Activated CD8-positive, alpha-beta memory T cell treated with anti-CD3 and anti-CD28 coated beads, Interleukin-2, amount 50 U/mL, for 24 hours (primary cell): ENCODE measurements at regions not wholly inside any gene's neighbourhood (a gene's known extent, or its start where the extent isn't known, plus 50 kb on each side); places are given as distances from the start of the nearest gene placed in this dataset.
"Not testable (repeated sequence)": the region's sequence is repeated elsewhere in the genome, so short reads cannot be mapped to it uniquely, and the experiment has no call there.

Experiments
- DNase-seq: peaks from one replicate; pipeline ENCODE4 v3.0.0-alpha.2; 2020; ENCODE audit errors: extremely low read depth

DNA sequence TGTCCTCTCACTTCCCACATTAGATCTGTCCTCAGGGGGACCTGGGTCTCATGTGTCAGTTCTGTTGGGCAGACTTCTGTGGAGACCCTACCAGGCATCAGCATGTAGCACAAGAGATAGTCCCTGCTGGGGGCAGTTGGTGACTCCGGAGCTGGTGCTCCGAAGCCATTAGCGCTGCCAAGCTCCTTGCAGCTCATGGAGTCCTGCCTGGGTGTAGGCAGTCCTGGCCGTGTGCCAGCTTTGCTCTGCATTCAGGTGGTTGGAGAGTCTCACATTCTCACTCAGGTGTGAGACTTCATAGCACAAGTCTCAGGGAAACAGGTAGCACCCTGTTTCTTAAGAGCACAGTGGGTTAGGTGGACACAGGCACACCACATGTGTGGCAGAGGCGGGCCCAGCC is 202.3 kb downstream of the LIPI start:
- not testable (repeated sequence) for DNase-seq

- DNase-seq: not testable (repeated sequence)
These were observed 202.7 kb downstream of the LIPI start for GRCh38 chr21:14008006-14008405.

DNA sequence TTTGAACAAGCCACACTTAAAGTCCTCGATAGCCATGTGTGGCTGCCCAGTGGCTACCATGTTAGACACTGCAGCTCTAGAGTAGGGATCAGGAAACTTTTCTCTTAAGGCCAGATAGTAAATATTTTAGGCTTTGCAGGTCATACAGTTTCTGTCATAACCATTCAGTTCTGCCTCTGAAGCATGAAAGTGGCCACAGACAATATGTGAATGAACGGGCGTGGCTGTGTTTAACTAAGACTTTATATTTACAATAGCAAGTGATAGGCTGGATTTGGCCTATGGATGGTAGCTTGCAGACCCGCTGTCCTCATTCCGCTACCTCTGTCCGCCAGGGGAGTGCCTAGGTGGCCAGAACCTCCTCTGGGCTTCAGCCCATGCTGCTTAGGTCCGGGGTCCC is 204.6 kb downstream of the LIPI start:
- DNase-seq: not testable (repeated sequence)

DNA sequence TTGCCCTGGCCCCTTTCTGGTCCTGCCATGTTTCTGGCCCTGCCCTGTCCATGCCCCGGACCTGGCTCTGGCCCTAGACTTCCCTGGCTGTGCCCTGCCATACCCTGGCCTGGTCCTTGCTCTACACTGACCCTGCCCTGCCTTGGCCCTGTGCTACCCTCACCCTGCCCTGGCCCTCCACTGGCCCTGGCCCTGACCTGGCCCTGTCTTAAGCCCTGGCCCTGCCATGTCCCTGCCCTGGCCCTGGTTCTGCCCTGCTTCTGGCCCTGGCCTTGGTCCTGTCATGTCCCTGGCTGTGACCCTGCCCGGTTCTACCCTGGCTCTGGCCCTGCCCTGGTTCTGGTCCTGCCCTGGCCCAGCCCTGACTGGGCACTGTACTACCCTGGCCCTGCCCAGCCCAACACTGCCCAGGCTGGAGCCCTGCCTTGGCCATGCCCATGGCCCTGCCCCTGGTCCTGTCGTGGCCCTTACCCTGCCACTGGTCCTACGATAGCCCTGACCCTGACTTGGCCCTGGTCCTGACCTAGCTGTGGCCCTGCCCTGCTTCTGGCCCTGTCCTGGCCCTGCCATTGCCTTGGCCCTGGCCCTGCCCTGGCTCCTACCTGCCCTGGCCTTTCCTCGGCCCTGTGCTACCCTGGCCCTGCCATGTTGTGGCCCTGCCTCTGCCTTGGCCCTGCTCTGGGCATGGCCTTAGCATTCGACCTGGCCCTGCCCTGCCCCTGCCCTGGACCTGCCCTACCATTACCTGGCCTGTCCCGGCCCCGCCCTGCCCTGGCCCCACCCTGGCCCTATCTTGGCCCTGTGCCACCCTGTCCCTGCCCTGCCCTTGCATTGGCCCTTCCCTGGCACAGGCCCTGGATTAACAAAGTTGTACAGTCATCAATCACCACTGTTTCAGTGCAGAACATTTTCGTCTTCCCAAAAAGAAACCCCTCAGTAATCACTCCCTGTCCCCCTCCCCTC is 223.5 kb downstream of the LIPI start:
- DNase-seq: not testable (repeated sequence)

- not testable (repeated sequence) for DNase-seq
These were observed 224.6 kb downstream of the LIPI start for GRCh38 chr21:13985865-13986863.

DNA sequence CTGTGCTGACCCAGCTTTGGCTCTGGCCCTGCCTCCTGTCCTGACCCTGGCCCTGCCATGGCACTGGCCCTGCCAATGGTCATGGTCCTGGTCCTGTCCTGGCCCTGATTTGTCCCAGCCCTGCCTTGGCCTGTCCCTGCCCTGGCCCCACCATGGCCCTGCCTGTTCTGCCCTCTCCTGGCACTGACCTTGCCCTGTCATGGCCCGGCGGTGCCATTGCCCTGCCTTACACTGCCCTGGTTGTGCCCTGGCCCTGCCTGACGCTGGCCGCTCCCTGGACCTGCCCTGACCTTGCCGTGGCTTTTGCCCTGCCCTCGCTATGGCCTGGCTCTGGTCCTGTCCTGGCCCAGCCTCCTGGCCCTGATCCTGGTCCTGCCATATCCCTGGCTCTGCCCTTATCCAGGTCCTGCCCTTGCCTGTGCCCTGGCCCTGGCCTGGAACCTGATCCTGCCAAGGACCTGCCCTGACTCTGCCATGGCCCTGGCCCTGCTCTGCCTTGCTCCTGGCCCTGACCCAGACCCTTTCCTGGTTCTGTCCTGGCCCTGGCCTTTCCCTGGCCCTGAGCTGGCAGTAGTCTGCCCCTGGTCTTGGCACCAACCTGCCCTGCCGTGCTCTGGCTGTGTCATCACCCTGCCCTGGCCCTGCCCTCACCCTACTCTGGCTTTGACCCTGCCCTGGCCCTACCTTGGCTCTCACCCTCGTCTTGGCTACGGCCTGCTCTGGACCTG is 225.5 kb downstream of the LIPI start:
- DNase-seq: not testable (repeated sequence)

DNA sequence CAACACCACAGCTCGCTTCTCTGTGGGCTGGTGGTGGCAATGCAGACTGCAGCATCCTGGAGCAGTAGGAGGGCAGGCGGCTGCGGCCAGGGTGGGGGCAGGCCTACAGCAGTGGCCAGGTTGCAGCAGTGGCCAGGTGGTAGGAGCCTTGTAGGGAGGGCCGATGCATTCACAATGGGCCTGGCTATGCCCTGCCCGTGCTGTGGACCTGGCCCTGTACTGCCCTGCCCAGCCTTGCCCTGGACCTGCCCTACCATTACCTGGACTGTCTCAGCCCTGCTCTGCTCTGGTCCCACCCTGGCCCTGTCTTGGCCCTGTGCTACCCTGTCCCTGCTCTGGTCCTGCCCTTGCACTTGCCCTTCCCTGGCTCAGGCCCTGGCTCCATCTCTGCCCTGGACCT is 226.0 kb downstream of the LIPI start:
- DNase-seq: not testable (repeated sequence)

GRCh38 chr21:13981176-13982087 is 229.3 kb downstream of the LIPI start:
- not testable (repeated sequence) for DNase-seq

DNA sequence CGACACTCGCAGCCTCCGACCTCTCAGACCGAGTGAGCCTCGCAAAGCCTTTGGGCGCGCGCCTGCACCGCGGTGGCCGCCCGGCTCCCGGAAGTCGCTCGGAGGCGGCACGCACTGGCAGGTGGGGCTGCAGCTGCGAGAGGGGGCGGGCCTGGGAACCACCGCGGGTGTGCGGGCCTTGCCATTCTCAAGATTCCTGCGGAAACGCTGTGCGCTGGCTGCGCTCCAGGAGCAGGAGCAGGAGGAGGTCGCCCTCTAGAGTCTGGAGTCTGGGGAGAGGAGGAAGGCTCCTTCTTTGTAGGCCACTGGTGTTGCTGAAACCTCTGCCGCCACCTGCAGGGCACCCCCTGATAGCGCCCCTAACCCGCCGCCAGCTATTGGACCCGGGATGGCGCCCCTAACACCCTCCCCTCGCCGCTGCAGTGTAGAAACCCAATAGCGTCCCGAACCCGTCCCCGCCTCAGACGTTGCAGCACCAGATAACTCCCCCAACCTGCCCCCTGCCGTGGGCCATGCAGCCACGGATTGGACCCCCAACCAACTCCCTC is 230.6 kb downstream of the LIPI start:
- DNase-seq: peak; percentile 19

DNA sequence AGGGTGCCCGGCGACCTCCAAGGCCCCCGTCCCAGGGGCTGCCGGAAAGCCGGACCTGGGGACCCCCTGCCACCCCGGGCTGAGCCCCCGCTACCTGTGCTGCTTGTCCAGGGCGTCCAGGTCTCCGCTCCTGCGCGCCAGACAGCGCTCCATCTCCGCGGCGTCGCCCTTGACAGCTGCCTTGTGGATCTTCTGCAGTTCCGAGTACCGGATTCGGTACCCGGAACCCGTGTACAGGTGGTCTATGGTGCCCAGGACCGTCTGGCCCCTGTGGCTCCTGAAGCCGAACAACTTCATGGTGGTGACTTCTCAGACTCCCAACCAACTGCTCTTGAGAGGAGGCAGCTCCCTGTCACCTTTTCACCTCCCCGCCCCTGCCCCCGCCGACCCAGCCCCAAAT is 231.1 kb downstream of the LIPI start:
- DNase-seq: not testable (repeated sequence)

- DNase-seq: not testable (repeated sequence)
These were observed 236.2 kb downstream of the LIPI start for GRCh38 chr21:13974582-13974981.

GRCh38 chr21:13969853-13970252 is 240.9 kb downstream of the LIPI start:
- DNase-seq: not testable (repeated sequence)

- DNase-seq: not testable (repeated sequence)
These were observed 241.8 kb downstream of the LIPI start for GRCh38 chr21:13969002-13969401.

GRCh38 chr21:13963259-13963658 is 247.5 kb downstream of the LIPI start:
- not testable (repeated sequence) for DNase-seq

DNA sequence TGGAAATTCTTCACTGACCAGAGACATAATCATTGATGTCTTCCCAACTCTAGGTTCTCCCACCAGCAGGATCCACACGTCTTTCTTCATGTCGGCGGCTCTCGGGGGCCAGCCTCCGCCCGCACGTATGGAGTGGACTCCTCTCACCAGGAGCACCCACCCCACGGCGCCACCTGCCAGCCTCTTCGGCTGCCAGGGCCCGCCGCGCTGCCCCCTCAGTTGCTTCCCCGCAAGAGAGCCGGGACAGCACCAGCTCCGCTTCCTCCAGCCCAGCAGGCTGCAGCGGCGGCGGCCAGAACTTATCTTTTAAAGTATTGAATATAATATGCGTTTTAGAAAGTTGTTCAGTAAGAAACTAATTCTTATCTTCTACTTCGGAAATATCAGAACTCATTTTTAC is 273.5 kb downstream of the LIPI start:
- no peak for DNase-seq

GRCh38 chr21:13936033-13936937 is 274.5 kb downstream of the LIPI start:
- not testable (repeated sequence) for DNase-seq

GRCh38 chr21:13935396-13936032 is 275.2 kb downstream of the LIPI start:
- not testable (repeated sequence) for DNase-seq

DNA sequence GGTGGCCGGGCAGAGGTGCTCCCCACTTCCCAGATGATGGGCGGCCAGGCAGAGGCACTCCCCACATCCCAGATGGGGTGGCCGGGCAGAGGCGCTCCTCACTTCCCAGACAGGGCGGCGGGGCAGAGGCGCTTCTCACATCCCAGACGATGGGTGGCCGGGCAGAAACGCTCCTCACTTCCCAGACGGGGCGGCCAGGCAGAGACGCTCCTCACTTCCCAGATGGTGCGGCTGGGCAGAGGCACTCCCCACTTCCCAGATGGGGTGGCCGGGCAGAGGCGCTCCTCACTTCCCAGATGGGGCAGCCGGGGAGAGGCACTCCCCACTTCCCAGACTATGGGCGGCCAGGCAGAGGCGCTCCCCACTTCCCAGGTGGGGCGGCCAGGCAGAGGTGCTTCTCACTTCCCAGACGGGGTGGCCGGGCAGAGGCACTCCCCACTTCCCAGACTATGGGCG is 275.8 kb downstream of the LIPI start:
- not testable (repeated sequence) for DNase-seq
